ENCODE measurements at regions not wholly inside any gene's neighbourhood (a gene's known extent, or its start where the extent isn't known, plus 50 kb on each side); places are given as distances from the start of the nearest gene placed in this dataset.
A peak's percentile ranks its signal among the peaks of the same experiment; 100 is the strongest.

DNA sequence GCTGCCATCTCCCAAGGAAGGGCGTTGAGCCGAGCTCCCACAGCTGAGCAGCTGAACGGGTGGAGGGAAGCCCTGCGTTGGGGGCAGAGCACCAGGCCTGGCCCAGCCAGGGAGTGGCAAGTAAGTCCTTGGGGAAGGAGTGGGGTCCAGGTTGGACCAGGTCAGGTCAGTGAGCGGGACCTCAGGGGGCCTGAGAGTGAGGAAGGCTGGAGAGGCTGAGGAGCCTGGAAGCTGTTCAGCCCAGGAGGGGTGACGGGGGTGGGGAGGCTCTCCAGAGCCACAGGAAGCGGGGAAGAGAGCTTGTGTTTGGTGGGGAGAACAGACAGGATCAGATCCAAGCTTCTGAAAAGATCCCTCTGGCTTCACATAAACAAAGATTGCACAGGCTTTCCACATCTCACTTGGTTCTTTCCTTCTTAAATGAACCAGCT, 55.4 kb upstream of the ATP12A start:
- Mint-ChIP-seq H3K27me3 (no peaks in the 10 kb centered on the region), H3K27ac (peak overlapping the region in 6 of 7 donors; percentile 57 to 94 (median 91)), H3K4me1 (peaks cover 18 to 59% (median 35%) of the 10 kb centered on the region in 4 donors), H3K36me3 (no peaks in the 10 kb centered on the region), H3K4me3 (peak overlapping the region in 2 of 8 donors; percentile 49 to 56), H3K9me3 (peaks cover 0 to 2% (median 0%) of the 10 kb centered on the region in 8 donors)
- DNase-seq: no peak
- intact Hi-C loops (cut with micrococcal nuclease): no loop called here
- H3K27ac ChIP-seq (ENCODE audit: low read depth, low read length): no peak overlapping the region
- POLR2A ChIA-PET (ENCODE audit: partially characterized antibody): interaction anchor here (1.2 to 1.8 kb wide), 2 partner anchors 8 to 19 kb away, joined by 4 to 14 read pairs; no protein-coding TSS in a partner anchor
- H3K9me3 ChIP-seq (ENCODE audit: control insufficient read depth in 1 of 2, low read length in 2 of 2): no peaks in the 10 kb centered on the region
- no peaks in the 10 kb centered on the region for H3K27me3 ChIP-seq (ENCODE audit: insufficient read depth, low read length)
- H3K4me1 ChIP-seq (ENCODE audit: insufficient read depth, low read length): peaks cover 34% of the 10 kb centered on the region
- CTCF ChIA-PET (ENCODE audit: partially characterized antibody): interaction anchor here (0.8 to 8.4 kb wide), 10 partner anchors 18 to 358 kb away, joined by 3 to 77 read pairs (median 4); no protein-coding TSS in a partner anchor
- H3K36me3 ChIP-seq (ENCODE audit: insufficient read depth, low read length): no peaks in the 10 kb centered on the region
- no peak overlapping the region for H3K4me3 ChIP-seq (ENCODE audit: low read length in 2 of 2)

DNA sequence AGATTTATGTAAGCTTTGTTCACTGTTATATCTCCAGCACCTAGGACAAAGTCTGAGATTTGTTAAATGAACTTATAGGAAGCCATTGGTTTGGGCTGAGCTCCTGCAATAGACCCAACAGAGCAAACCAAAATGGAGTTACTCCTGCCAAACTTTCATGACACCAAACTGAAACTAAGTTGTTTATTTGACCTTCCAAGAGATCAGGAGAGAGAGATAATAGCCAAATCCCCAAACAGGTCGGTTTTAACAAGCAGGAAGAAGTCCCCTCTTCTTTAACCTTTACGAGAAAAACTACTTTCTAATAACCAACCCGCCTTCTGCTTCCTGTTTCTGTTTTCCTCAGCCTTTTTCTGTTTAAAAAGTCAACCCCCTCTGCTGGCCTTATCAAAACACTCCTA, 54.9 kb upstream of the ATP12A start:
- Mint-ChIP-seq H3K4me3 (peak overlapping the region in 7 of 8 donors; percentile 40 to 84 (median 68)), H3K36me3 (no peaks in the 10 kb centered on the region), H3K27ac (peak overlapping the region; percentile 83 to 94 (median 91)), H3K9me3 (peaks cover 0 to 2% (median 0%) of the 10 kb centered on the region in 8 donors), H3K27me3 (no peaks in the 10 kb centered on the region), H3K4me1 (peaks cover 15 to 59% (median 33%) of the 10 kb centered on the region in 4 donors)
- CTCF ChIA-PET (ENCODE audit: partially characterized antibody): interaction anchor here (0.8 to 8.4 kb wide), 9 partner anchors 18 to 358 kb away, joined by 3 to 77 read pairs (median 5); no protein-coding TSS in a partner anchor
- DNase-seq: peak in 2 of 5 donors; percentile 11 to 27
- Histone ChIP-seq H3K27ac (ENCODE audit: low read depth, low read length) (peak overlapping the region; percentile 40), H3K4me1 (ENCODE audit: insufficient read depth, low read length) (peaks cover 32% of the 10 kb centered on the region), H3K4me3 (ENCODE audit: low read length in 2 of 2) (no peak overlapping the region), H3K9me3 (ENCODE audit: control insufficient read depth in 1 of 2, low read length in 2 of 2) (no peaks in the 10 kb centered on the region), H3K36me3 (ENCODE audit: insufficient read depth, low read length) (no peaks in the 10 kb centered on the region), H3K27me3 (ENCODE audit: insufficient read depth, low read length) (no peaks in the 10 kb centered on the region)
- intact Hi-C loops (cut with micrococcal nuclease): no loop called here
- POLR2A ChIA-PET (ENCODE audit: partially characterized antibody): interaction anchor here (1.0 to 1.8 kb wide), 3 partner anchors 9 to 19 kb away, joined by 3 to 14 read pairs (median 4); no protein-coding TSS in a partner anchor

DNA sequence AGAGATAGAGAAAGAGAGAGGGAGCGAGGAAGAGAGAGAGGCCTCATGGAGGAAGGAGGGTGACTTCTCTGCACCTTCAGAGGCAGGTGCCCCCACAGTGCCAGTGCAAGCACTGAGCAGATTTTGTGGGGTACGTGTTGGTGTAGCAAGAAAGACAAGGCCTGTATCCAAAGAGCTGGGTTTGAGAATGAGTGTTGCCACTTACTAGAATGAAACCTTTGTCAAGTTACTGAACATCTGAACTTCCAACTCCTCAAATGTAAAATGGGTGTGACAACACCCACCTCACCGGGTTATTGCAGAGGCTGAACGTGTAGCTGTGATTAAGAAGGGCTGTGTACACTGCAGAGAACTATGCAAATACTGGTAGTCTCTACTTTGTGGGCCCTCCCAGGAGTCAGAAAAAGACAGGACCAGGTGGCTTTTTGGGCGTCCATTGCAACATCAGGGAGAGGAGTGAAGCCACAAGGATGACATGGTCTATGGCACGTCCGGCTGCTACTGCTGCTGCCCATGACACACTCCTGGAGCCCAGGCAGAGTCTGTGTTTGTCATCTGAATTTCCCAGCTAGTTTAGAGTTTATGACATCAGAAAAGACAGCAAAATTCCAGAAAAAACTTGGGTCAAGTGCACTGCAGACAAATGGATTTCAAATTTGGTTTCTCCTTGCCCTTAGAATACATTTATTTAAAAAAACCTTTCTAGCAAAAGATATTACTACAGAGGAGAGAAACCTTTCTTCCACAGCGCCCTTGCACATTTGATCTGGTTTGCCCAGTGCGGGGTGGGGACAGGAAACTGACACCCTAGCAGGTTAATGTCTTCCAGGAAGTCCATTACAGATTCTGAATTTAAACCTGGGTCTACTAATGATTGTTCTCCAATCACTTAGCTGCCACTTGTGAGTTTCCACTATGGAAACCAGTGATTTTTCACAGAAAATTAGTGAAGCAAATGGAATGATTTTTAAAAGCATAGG, 54.0 kb upstream of the ATP12A start:
- POLR2A ChIA-PET (ENCODE audit: partially characterized antibody): interaction anchor here (0.7 to 1.8 kb wide), 6 partner anchors 8 to 43 kb away, joined by 3 to 14 read pairs (median 4); no protein-coding TSS in a partner anchor
- Mint-ChIP-seq H3K4me3 (peak overlapping the region in 7 of 8 donors; percentile 40 to 84 (median 68)), H3K4me1 (peaks cover 19 to 62% (median 38%) of the 10 kb centered on the region in 4 donors), H3K9me3 (peaks cover 0 to 2% (median 0%) of the 10 kb centered on the region in 8 donors), H3K27me3 (no peaks in the 10 kb centered on the region), H3K36me3 (no peaks in the 10 kb centered on the region), H3K27ac (peak overlapping the region; percentile 83 to 94 (median 91))
- H3K36me3 ChIP-seq (ENCODE audit: insufficient read depth, low read length): no peaks in the 10 kb centered on the region
- peak overlapping the region; percentile 40 for H3K27ac ChIP-seq (ENCODE audit: low read depth, low read length)
- H3K27me3 ChIP-seq (ENCODE audit: insufficient read depth, low read length): no peaks in the 10 kb centered on the region
- CTCF ChIA-PET (ENCODE audit: partially characterized antibody): interaction anchor here (0.7 to 8.4 kb wide), 9 partner anchors 8 to 57 kb away, joined by 3 to 77 read pairs (median 3); no protein-coding TSS in a partner anchor
- peak overlapping the region in 1 of 2 donors; percentile 25 for H3K4me3 ChIP-seq (ENCODE audit: low read length in 2 of 2)
- DNase-seq: peak in 4 of 5 donors; percentile 26 to 32 (median 28)
- no peaks in the 10 kb centered on the region for H3K9me3 ChIP-seq (ENCODE audit: control insufficient read depth in 1 of 2, low read length in 2 of 2)
- intact Hi-C loops (cut with micrococcal nuclease): loop anchor here (1.0 to 2.0 kb wide), 2 partner anchors 8 to 45 kb away; no protein-coding TSS in a partner anchor
- peaks cover 38% of the 10 kb centered on the region for H3K4me1 ChIP-seq (ENCODE audit: insufficient read depth, low read length)

DNA sequence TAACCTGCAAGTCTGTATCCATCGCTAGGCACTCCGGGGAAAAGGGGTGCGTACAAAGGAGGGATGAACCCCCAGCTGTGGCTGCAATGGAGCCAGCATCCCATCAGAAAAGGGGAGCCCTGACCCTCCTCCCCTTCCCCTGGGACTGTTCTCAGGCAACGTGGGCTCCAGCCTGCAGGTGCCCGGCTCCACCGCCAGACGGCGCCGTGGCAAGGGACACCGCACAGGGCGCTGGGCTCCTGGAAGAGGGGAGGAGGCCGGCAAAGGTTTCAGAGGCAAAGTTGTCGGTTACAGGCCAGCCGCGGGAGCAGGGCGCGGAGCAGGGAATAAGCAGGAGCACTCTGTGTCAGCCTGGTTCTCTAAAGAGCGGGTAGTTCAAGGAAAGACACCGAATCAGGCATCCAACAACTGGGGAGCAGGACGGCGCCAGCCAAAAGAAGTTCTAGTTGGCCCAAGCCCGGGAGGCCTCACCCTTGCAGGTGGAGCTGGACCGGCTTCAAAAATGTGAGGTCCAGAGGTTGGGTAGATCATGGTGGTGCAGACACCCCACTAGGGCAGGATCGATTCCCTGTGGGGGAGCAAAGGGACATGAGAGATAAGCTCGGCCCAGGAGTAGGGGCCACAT, 53.0 kb upstream of the ATP12A start:
- Mint-ChIP-seq H3K4me1 (peaks cover 19 to 62% (median 38%) of the 10 kb centered on the region in 4 donors), H3K9me3 (peaks cover 0 to 2% (median 0%) of the 10 kb centered on the region in 8 donors)

DNA sequence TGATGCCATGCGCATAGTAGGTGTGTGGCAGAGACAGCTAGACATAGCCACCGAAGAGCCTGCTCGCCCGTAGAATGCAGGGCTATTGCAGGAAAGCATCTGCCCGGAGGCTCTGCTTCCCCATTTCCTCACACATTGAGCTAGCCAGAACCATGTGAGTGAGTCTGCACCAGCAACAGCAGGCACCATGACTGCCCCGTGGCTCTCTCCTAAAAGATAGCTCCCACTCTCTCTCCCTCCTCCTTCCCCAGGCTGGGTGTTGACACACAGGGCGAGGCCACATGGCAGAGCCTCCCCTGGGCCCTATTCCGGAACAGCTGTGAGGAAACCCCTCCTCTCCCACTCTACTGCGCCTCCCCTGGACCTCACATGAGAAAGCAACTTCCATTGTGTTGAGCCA, 52.3 kb upstream of the ATP12A start:
- Histone ChIP-seq H3K36me3 (ENCODE audit: insufficient read depth, low read length) (no peaks in the 10 kb centered on the region), H3K4me1 (ENCODE audit: insufficient read depth, low read length) (peaks cover 38% of the 10 kb centered on the region), H3K9me3 (ENCODE audit: control insufficient read depth in 1 of 2, low read length in 2 of 2) (no peaks in the 10 kb centered on the region), H3K4me3 (ENCODE audit: low read length in 2 of 2) (no peak overlapping the region), H3K27ac (ENCODE audit: low read depth, low read length) (no peak overlapping the region), H3K27me3 (ENCODE audit: insufficient read depth, low read length) (no peaks in the 10 kb centered on the region)
- no peak for DNase-seq
- Mint-ChIP-seq H3K4me1 (peaks cover 19 to 62% (median 38%) of the 10 kb centered on the region in 4 donors), H3K4me3 (peak overlapping the region in 2 of 8 donors; percentile 44 to 74), H3K27me3 (no peaks in the 10 kb centered on the region), H3K9me3 (peaks cover 0 to 2% (median 0%) of the 10 kb centered on the region in 8 donors), H3K27ac (peak overlapping the region in 4 of 7 donors; percentile 4 to 62 (median 34)), H3K36me3 (no peaks in the 10 kb centered on the region)
- POLR2A ChIA-PET (ENCODE audit: partially characterized antibody): no interaction called here
- CTCF ChIA-PET (ENCODE audit: partially characterized antibody): interaction anchor here (1.5 to 8.4 kb wide), 3 partner anchors 21 to 80 kb away, joined by 4 to 77 read pairs (median 5); no protein-coding TSS in a partner anchor
- intact Hi-C loops (cut with micrococcal nuclease): loop anchor here (2.0 kb wide), 1 partner anchor 47 kb away; no protein-coding TSS in a partner anchor

More for the DNA sequence above, 53.0 kb upstream of the ATP12A start:
- no peak overlapping the region for H3K4me3 Mint-ChIP-seq
- Histone ChIP-seq H3K36me3 (ENCODE audit: insufficient read depth, low read length) (no peaks in the 10 kb centered on the region), H3K27me3 (ENCODE audit: insufficient read depth, low read length) (no peaks in the 10 kb centered on the region), H3K27ac (ENCODE audit: low read depth, low read length) (peak overlapping the region; percentile 40), H3K4me3 (ENCODE audit: low read length in 2 of 2) (peak overlapping the region in 1 of 2 donors; percentile 25), H3K4me1 (ENCODE audit: insufficient read depth, low read length) (peaks cover 38% of the 10 kb centered on the region), H3K9me3 (ENCODE audit: control insufficient read depth in 1 of 2, low read length in 2 of 2) (no peaks in the 10 kb centered on the region)
- POLR2A ChIA-PET (ENCODE audit: partially characterized antibody): interaction anchor here (0.7 to 1.7 kb wide), 3 partner anchors 9 to 29 kb away, joined by 3 to 6 read pairs (median 4); no protein-coding TSS in a partner anchor
- H3K27ac Mint-ChIP-seq: peak overlapping the region in 3 of 7 donors; percentile 36 to 46 (median 43)
- CTCF ChIA-PET (ENCODE audit: partially characterized antibody): interaction anchor here (0.9 to 8.4 kb wide), 5 partner anchors 9 to 47 kb away, joined by 3 to 77 read pairs (median 3); no protein-coding TSS in a partner anchor
- H3K36me3 Mint-ChIP-seq: no peaks in the 10 kb centered on the region
- intact Hi-C loops (cut with micrococcal nuclease): loop anchor here (2.0 kb wide), 1 partner anchor 46 kb away; no protein-coding TSS in a partner anchor
- no peaks in the 10 kb centered on the region for H3K27me3 Mint-ChIP-seq
- DNase-seq: no peak

DNA sequence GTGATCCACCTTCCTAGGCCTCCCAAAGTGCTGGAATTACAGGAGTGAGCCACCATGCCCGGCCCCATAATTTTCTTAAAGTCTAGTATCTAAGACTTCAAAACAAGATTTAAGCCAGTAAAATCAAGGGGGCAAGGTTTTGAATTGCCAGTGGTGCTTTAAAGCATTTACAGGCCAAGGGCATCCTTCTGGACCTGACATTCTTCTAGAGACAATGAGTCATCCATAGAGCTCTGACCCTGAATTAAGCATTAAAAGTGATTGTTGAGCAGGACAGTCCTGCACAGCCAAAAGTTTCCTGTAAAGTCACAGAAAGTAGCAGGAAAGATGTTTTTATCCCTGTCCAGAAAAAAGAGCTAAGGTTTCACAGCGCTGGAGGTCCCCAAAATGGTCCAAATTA, 50.9 kb upstream of the ATP12A start:
- Mint-ChIP-seq H3K4me3 (no peak overlapping the region), H3K36me3 (no peaks in the 10 kb centered on the region), H3K9me3 (peaks cover 0 to 2% (median 0%) of the 10 kb centered on the region in 8 donors), H3K4me1 (peaks cover 20 to 55% (median 33%) of the 10 kb centered on the region in 4 donors), H3K27me3 (no peaks in the 10 kb centered on the region), H3K27ac (peak overlapping the region in 1 of 7 donors; percentile 62)
- H3K27ac ChIP-seq (ENCODE audit: low read depth, low read length): no peak overlapping the region
- H3K36me3 ChIP-seq (ENCODE audit: insufficient read depth, low read length): no peaks in the 10 kb centered on the region
- intact Hi-C loops (cut with micrococcal nuclease): no loop called here
- CTCF ChIA-PET (ENCODE audit: partially characterized antibody): interaction anchor here (1.7 to 8.4 kb wide), 3 partner anchors 22 to 78 kb away, joined by 4 to 77 read pairs (median 6); no protein-coding TSS in a partner anchor
- POLR2A ChIA-PET (ENCODE audit: partially characterized antibody): interaction anchor here (1.3 kb wide), 1 partner anchor 11 kb away, joined by 4 read pairs; no protein-coding TSS in a partner anchor
- H3K9me3 ChIP-seq (ENCODE audit: control insufficient read depth in 1 of 2, low read length in 2 of 2): no peaks in the 10 kb centered on the region
- no peaks in the 10 kb centered on the region for H3K27me3 ChIP-seq (ENCODE audit: insufficient read depth, low read length)
- no peak for DNase-seq
- no peak overlapping the region for H3K4me3 ChIP-seq (ENCODE audit: low read length in 2 of 2)
- peaks cover 38% of the 10 kb centered on the region for H3K4me1 ChIP-seq (ENCODE audit: insufficient read depth, low read length)
